Esophagus muscularis mucosa (tissue), 4 donors: ENCODE measurements at regions not wholly inside any gene's neighbourhood (a gene's known extent, or its start where the extent isn't known, plus 50 kb on each side); places are given as distances from the start of the nearest gene placed in this dataset.

Experiments used
- EP300 ChIP-seq: sonication (generic); formaldehyde crosslinking; IDR thresholded peaks from one replicate; pipeline ENCODE4 v1.6.1; 2017; ENCODE audit warnings: antibody characterized with exemption
- POLR2A ChIP-seq: fragments of 450-650 bp; IDR thresholded peaks from one replicate; pipeline ENCODE4 v1.6.1; 2017; ENCODE audit warnings: antibody characterized with exemption, moderate library complexity, mild to moderate bottlenecking, low read depth
- POLR2AphosphoS5 ChIP-seq, 2 donors: sonication (generic); formaldehyde crosslinking; IDR thresholded peaks; one replicate each; pipeline ENCODE4 v1.6.1; 2017; ENCODE audit warnings: antibody characterized with exemption in 2 of 2
- TF ChIP-seq, protein P1 (sequence below), 3 experiments: fragments of 200-600 bp in 2 of 3; fragments of 450-650 bp in 1 of 3; sonication (generic) in 2 of 3; IDR thresholded peaks; one replicate each; pipeline ENCODE4 v1.5.1; 2017 to 2019; ENCODE audit warnings: antibody characterized with exemption in 3 of 3, mild to moderate bottlenecking in 2 of 3, moderate library complexity in 1 of 3

DNA sequence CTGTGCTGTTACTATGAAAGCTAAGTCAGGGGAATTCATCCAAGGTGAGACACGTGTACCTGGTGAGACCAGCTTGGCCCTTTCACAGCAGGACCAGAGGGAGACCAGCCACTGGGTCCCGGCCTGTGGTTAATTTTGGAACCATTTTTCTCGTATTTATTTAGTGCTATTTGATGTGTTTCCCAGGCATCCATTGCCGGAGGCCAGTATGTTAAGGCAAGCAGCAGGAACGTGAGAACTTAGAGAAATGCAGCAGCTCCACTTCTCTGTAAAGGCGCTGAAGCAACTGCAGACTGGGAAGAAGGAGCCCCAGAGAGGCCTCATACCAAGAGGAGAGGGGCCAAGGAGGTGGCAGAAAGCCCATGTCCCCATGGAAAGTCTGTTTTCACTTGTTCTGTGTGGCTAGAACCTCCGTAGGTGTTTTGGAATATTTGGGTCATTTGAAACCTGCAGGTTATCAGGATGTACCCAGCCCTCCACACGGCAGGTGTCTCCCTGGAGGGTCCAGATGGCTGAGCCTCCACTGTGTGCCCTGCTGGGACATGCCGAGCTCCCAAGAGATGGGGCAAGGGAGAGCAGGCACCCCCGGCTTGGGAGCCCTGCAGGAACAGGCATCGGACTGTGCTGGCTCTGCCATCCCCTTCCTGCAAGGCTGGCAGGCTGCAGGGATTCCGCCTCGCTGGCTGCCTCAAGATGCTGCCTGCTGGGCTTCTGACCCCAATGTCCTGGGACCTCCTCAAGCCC lies 256.0 kb upstream of the RAB6C start:
- no peak for TF ChIP-seq EP300
- TF ChIP-seq POLR2AphosphoS5 (IDR thresholded peaks at IDR 0.05), result no peak
- TF ChIP-seq, protein P1, sequence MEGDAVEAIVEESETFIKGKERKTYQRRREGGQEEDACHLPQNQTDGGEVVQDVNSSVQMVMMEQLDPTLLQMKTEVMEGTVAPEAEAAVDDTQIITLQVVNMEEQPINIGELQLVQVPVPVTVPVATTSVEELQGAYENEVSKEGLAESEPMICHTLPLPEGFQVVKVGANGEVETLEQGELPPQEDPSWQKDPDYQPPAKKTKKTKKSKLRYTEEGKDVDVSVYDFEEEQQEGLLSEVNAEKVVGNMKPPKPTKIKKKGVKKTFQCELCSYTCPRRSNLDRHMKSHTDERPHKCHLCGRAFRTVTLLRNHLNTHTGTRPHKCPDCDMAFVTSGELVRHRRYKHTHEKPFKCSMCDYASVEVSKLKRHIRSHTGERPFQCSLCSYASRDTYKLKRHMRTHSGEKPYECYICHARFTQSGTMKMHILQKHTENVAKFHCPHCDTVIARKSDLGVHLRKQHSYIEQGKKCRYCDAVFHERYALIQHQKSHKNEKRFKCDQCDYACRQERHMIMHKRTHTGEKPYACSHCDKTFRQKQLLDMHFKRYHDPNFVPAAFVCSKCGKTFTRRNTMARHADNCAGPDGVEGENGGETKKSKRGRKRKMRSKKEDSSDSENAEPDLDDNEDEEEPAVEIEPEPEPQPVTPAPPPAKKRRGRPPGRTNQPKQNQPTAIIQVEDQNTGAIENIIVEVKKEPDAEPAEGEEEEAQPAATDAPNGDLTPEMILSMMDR (IDR thresholded peaks at IDR 0.05), result no peak
- no peak for TF ChIP-seq POLR2A
